HL-60 (cell line): ENCODE measurements at regions not wholly inside any gene's neighbourhood (a gene's known extent, or its start where the extent isn't known, plus 50 kb on each side); places are given as distances from the start of the nearest gene placed in this dataset.

Source experiments
- DNase-seq, 2 experiments: peaks; one replicate each; pipeline ENCODE4 v3.0.0-alpha.2; 2010 to 2020; ENCODE audit warnings: low read depth in 1 of 2, low spot score in 1 of 2
- H3K27ac ChIP-seq: fragments of 250-450 bp; sonication (Bioruptor Pico); replicated peaks from 2 replicates; pipeline ENCODE4 v1.5.1; 2020; ENCODE audit warnings: mild to moderate bottlenecking, moderate library complexity
- H3K27me3 ChIP-seq: fragments of 250-450 bp; sonication (Bioruptor Pico); 2 replicates; pipeline ENCODE4 v1.5.1; 2021; ENCODE audit warnings: mild to moderate bottlenecking, moderate library complexity; ENCODE audit not compliant: insufficient read depth, poor library complexity, severe bottlenecking
- H3K4me3 ChIP-seq: replicated peaks from 2 replicates; pipeline ENCODE4 v1.5.1; 2011; ENCODE audit warnings: mild to moderate bottlenecking, control low read depth, low read length; ENCODE audit not compliant: insufficient read depth
- CTCF ChIP-seq: IDR thresholded peaks from one replicate; pipeline ENCODE4 v1.5.1; 2011; ENCODE audit warnings: low read length, control low read depth, inconsistent platforms; ENCODE audit not compliant: insufficient read depth
- GABPA ChIP-seq: IDR thresholded peaks from 2 replicates; pipeline ENCODE4 v1.6.1; 2012; ENCODE audit warnings: low read depth
- POLR2AphosphoS5 ChIP-seq: IDR thresholded peaks from 2 replicates; pipeline ENCODE4 v1.6.1; 2012; ENCODE audit warnings: low read depth
- SPI1 ChIP-seq: IDR thresholded peaks from 2 replicates; pipeline ENCODE4 v1.6.1; 2012; ENCODE audit warnings: low read depth, mild to moderate bottlenecking, borderline replicate concordance
- TF ChIP-seq, protein P1 (sequence below): IDR thresholded peaks from 2 replicates; pipeline ENCODE4 v1.6.1; 2012; ENCODE audit warnings: low read depth; ENCODE audit not compliant: insufficient replicate concordance

GRCh38 chr3:73245459-73245858 is 184.0 kb downstream of the EBLN2 start:
- peak in 1 of 2 experiments; percentile 67 for DNase-seq
- H3K27ac ChIP-seq: no peak overlapping the region
- H3K27me3 ChIP-seq: no peaks in the 10 kb centered on the region
- TF ChIP-seq, protein P1, sequence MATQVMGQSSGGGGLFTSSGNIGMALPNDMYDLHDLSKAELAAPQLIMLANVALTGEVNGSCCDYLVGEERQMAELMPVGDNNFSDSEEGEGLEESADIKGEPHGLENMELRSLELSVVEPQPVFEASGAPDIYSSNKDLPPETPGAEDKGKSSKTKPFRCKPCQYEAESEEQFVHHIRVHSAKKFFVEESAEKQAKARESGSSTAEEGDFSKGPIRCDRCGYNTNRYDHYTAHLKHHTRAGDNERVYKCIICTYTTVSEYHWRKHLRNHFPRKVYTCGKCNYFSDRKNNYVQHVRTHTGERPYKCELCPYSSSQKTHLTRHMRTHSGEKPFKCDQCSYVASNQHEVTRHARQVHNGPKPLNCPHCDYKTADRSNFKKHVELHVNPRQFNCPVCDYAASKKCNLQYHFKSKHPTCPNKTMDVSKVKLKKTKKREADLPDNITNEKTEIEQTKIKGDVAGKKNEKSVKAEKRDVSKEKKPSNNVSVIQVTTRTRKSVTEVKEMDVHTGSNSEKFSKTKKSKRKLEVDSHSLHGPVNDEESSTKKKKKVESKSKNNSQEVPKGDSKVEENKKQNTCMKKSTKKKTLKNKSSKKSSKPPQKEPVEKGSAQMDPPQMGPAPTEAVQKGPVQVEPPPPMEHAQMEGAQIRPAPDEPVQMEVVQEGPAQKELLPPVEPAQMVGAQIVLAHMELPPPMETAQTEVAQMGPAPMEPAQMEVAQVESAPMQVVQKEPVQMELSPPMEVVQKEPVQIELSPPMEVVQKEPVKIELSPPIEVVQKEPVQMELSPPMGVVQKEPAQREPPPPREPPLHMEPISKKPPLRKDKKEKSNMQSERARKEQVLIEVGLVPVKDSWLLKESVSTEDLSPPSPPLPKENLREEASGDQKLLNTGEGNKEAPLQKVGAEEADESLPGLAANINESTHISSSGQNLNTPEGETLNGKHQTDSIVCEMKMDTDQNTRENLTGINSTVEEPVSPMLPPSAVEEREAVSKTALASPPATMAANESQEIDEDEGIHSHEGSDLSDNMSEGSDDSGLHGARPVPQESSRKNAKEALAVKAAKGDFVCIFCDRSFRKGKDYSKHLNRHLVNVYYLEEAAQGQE: no peak
- TF ChIP-seq SPI1 (peak; percentile 61; the same call in 1 of the 2 replicates), CTCF (no peak)
- no peak overlapping the region for H3K4me3 ChIP-seq

- DNase-seq: no peak
- TF ChIP-seq CTCF: no peak
- no peak for TF ChIP-seq GABPA
- TF ChIP-seq, protein P1: no peak
- no peak for TF ChIP-seq POLR2AphosphoS5
- no peak for TF ChIP-seq SPI1
- Histone ChIP-seq H3K27me3 (peaks cover 2% of the 10 kb centered on the region), H3K27ac (no peak overlapping the region), H3K4me3 (no peak overlapping the region)
Observed at GRCh38 chr3:73249047-73249446, 187.6 kb downstream of the EBLN2 start.

- H3K4me3 ChIP-seq: no peak overlapping the region
- TF ChIP-seq SPI1 (no peak), GABPA (no peak), CTCF (no peak), POLR2AphosphoS5 (no peak)
- TF ChIP-seq, protein P1: no peak
- peaks cover 5% of the 10 kb centered on the region for H3K27me3 ChIP-seq
- no peak for DNase-seq
- H3K27ac ChIP-seq: no peak overlapping the region
Observed at GRCh38 chr3:73254062-73254461, 192.6 kb downstream of the EBLN2 start.
